ENCODE measurements at regions not wholly inside any gene's neighbourhood (a gene's known extent, or its start where the extent isn't known, plus 50 kb on each side); places are given as distances from the start of the nearest gene placed in this dataset.

DNA sequence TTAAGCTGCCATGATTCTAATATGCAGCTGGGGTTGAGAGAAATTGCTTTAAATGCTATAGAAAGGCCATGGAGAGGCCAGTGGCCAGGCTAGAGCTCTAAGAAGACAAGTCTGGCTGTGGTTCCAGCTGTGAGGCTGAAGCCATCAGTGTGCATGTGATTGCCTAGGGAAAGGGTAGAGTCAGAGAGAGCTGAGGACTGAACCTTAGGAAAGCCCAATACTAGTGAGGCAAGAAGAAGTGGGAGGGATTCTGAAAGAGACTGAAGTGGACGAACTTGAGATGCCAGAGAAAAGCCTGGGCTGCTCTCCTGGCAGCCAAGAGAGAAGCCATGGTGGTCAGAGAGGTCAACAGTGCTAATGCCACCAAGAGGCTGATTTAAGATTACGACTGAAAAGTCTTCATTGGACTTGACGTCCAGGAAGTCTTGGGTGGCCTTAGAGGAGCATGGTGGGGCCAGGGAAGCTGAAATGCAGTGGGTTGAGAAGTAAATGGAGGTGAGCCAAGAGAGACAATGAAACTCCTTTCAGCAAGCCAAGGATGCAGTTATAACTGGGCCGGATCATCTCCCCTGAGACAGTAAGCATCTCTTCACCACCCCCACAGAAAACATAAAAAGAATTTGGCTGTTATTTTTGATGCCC lies 133.2 kb downstream of the TMEM174 start:
- no peak for DNase-seq

DNA sequence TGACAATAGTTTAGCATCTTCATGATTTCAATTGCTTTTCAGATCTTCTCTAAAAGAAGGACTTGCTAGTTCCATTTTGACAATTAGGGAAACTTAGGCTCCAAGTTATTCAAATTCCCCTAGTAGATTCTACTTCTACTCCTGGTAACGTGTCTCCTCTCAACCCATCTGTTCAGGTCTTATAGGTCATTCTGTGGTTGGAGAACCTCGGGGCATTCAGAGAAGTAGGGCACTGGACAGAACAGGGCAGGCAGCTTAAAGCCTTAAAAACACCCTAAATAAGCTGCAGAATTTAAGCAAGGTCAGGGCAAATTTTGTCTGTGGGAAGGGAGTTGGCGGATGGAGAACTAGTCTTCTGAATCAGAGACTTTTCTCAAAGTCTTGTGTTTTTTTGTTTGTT lies 132.4 kb downstream of the TMEM174 start:
- DNase-seq = no peak

DNA sequence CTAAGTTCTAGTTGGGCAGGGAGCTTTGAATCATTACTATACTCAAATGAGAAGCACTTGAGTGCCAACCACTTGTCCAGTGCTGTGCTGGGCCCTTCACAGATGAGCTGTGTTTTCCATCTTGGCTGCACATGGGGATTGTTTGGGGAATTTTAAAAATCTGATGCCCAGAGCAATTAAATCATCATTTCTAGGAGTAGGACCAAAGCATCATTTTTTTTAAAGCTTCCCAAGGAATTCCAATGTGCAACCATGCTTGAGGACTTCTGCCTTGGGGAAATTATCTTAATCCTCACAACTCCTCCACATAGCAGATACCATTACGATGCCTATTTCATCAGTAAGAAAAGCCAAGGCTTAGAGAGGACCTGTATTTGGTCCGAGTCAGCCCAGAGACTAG lies 131.4 kb downstream of the TMEM174 start:
- no peak for DNase-seq

DNA sequence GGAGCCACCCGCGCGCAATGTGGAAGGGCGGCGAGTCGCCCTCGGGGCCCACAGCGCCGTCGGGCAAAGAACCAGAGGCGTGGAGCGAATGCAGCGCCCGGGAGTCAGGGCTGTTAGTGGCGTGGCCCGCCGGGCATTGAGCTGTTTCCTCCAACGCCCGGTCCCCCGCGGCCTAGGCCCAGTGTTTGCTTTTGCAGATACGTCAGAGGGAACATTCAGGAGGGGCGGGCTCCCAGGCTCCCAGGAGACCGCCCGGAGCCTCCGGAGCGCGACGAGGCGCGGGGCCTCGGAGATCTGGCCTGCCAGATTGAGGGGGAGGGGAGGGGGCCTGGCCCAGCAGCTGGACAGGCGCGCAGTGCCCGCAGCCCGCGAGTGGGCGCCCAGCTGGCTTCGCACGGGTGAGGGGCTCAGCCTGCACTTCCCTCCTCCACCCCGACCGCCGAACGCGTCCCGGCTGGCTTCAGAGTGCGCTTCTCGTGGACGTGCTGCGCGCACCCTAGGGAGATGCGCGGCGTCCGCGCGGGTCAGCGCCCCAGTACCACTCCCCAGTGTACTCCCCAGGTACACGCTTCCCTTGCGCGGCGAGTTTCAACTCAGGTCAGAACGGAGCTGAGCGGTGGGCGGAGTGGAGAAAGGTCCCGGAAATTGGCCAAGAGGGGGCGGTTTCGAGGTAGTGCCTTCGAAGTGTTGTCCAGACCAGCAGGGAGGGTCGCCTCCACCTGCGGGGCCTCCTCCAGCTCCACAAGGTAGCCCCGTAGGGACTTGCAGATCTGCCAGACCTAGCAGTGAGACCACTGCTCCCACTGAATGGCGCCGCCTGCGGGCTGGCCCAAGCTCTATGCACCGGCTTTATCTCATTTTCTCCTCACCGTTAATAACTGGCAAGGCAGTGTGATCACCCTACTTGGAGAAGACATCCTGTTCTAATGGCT lies 130.4 kb downstream of the TMEM174 start:
- DNase-seq = no peak

DNA sequence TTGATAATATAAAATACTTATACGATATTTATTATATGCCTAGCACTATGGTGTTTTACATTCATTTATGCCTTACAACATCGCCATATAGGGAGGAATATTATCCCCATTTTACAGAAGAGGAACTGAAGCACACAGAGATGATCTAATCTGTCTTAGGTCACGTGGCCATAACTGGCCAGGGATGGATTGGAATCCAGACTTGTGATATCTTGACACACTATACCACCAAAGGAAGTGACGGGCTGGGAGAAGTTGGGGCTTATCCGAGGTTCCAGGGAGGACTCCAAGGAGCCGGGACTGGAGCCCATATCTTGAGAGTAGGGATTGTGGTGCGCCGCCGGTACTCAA lies 129.8 kb downstream of the TMEM174 start:
- no peak for DNase-seq

DNA sequence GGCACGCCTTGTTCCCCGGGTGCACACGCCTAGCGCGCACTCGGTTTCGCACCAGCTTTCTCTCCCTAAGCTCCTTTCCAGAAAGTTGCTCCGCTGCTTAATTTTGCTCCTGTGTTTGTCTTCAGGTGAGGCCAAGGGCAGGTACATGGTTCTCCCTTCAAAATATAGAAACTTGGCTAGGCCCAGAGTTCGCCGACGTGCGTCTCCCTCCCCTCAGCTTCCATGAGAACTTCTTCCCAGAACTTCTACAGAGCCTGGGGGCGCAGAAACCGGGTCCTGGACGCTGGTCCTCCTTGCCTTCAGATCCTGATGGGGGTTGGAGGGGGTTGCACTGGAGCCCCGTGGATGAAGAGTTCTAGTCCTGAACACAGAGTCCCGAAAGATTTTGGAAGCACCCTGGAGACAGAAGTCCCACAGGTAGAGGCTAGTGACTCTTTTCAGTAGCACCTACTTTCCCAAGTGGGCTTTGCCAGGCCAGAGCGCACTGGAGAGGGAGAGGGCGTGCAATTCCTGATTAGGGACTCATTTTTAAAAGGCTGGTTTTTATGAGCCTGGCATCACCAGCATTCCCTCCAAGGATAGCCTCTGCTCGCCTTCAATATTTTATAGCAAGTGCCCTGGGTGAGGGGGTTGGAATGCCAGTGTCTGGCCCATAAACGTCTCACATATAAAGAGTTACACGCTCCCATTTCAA lies 128.4 kb downstream of the TMEM174 start:
- DNase-seq = no peak

DNA sequence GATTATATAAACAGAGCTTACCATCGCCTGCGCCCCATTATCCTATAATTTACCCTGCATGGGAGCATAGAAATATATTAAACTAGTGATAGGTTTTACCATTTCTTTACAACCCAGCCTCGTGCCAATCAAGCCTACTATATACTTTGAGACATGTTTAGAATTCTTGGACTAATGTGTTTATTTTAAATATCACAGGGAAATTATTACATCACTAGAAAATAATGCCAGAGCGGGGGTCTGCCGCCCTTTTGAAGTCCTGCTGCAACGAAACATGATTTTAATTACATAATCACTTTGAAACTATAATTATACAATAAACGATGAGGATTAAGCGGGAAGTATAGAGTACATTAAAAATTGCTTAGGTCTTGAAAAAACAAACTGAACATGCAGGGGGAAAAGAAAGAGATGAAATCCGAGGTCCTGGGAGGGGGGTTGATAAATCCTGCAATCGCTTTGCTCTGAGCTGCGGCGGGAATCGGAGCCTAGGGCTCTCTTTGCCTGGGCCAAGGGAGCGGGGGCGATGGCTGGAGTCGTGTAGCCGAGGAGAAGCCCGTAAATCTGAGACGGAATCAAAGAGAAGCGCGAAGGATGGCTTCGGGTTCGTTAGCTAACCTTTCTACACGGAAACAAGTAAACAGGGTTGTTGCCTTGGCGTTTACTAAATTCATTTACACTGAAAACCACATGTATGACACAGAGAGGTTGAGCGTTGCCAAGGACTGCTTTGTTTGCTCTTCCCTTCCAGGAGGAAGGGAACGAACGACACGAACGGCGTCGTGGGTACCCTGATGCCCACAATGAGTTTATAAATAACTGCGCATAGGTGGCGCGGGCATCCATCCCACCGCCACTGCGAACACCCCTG lies 127.6 kb downstream of the TMEM174 start:
- no peak for DNase-seq

DNA sequence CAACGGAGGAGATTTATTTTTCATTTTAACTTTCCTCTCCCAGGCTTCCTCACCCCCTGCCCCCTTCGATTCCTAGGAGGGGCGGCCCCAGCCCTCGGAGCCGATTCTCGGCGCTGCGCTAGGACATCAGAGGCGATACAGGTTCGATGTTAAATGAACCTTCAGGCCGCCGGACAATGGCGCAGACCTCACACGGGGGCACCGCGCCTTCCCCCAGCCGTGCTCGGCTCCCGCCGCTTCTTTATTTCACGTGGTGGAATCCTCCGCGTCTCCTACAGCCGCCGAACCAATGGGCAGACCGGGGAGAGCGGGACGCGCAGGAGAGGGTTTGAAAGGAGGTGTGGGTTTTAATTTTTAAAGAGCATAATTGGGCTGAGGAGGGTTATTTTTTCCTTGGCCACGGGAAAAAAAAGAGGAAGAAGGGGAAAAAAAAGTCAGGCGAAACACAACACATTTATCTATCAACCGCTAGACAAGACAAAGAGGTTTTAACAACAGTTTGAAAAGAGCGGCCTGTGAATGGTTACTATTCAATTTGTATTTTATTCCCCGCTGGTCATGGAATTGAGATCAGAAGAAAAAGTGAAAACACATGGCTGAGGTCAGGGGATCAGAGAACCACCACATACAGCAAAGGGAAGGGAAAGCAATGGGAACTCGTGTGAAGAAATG lies 126.8 kb downstream of the TMEM174 start:
- DNase-seq = no peak

DNA sequence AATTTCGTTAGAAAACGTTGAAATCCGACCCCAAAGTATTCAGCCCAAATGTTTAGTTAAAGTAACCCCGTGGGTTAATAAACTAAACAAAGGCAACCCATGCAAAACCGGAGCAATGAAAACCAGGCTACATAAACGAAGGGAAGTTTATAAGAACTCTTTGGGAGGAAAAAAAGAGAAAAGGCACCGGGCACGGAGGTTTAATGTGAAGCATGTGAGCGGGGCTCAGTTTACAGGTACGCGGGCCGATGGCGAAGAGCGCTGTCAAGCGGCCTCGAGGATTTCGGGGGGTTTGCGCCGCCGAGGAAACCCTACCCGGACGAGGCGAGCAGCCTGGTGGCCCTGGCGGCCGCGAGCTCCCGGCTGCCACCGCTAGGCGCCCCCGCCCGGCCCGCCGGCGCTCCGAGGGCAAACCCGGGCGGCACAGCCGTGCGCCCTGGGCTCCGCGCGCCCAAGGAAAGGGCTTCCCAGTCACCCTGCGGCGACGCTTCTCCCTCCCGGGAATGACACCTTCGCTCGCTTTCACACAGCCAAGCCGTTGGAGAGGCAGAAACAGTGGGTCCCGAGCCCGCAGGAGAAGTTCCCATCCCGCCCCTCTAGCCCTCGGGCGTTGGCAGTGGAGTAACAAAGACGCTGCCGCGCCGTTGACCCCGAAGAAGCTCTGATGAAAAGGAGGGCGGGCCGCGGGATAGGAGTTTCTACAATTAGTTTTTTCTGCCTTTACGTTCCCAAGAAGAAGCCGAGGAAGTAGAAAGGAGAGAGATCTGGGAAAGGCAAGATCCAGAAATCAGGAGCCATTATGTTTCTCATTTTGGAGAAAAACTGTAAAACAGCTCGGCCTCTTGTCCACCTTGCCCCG lies 126.0 kb downstream of the TMEM174 start:
- DNase-seq = no peak

DNA sequence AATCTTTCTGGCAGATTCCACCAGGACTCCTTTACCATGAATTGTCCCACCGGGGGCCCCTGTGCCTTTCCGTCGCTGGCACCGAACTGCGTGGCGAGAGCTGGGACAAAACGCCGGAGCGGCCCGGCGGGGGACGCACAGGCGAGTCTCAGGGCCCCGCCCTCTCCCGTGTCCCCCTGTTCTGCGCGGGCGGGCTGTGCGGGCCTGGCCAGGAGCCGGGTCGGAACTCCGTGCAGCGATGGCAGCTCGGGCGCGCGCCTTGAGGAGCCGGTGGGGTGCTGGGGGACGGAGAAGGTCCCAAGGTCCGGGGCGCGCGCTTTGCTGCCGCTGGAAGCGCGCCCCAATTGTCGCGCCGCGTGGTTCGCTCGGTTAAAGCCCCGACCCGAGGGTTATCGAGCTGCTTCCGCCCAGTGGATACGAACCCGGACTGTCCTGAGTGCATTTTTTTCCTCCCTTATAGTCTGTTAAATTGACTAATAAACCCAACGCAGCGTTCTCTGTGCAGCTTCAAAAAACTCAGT lies 125.3 kb downstream of the TMEM174 start:
- no peak for DNase-seq

DNA sequence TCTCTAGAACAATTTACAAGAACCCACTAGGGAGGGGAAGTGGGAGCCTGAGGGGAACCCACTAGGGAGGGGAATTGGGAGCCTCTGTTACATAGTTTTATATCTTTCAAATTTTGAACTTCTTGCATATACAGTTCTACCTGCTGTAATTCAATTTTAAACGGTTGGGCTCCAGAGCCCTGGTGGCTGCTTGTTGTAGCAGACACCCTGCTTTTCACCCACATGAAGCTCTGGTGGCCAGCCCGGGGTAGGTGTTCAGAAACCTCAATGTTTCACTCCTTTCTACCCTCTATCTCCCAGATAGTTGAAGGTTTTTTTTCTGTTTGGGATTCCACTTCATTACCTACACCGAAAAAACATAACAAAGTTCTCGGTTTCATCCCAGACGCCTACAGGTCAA lies 124.4 kb downstream of the TMEM174 start:
- no peak for DNase-seq

DNA sequence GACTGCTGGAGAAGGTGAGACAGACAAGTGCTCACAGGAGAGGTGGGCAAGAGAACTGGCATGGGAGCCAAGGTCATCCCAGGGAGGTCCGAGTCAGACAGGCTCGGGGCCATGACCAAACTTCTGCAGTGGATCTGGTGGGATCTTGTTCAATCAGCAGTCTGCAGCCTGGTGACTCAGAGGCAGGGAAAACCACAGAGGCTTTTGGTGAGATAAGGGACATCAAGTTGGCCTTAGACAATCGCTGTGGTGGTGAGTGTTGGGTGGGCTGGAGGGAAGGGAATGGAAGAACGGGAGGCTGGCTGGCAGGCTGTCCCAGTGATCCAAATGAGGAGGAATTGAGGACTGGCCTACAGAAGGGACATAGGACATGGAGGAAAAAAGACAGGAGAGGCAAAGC lies 123.8 kb downstream of the TMEM174 start:
- no peak for DNase-seq

DNA sequence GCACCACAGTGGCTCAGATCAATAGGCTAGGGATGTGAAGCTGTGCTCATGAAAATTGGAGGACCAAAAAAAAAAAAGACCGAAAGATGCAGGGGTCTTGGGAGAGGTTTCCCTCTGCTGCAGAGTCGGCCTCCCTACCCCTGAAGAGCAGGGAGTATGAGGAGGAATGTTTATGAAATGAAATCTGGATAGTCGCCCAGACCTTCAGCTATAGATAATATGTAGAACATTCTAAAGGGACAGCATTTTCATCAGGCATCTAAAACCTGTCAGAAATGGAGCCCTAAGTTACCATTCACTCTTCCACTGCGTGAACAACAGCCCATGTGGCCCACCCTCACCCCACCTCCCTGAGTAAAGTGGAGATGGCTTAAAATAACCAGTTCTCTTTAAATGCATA lies 122.9 kb downstream of the TMEM174 start:
- no peak for DNase-seq

DNA sequence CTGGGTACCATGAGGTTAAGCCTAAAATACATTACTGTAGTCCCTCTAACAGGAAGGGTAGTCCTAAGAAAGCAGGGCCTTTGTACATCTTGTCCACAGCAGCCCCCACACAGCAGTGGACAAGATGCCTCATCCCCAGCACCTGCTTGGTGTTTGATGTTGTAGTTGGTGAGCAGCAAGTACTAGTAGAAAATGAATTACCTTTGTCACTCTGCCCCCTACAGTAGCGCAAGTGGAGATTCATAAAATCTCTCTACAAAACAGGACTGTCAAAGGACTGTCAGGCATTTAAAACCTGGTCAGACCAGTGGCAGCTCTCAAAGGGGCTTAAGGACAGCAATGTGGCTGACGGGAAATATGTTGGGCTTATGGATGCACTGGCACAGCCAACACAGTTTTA lies 122.5 kb downstream of the TMEM174 start:
- DNase-seq = peak; percentile 50

DNA sequence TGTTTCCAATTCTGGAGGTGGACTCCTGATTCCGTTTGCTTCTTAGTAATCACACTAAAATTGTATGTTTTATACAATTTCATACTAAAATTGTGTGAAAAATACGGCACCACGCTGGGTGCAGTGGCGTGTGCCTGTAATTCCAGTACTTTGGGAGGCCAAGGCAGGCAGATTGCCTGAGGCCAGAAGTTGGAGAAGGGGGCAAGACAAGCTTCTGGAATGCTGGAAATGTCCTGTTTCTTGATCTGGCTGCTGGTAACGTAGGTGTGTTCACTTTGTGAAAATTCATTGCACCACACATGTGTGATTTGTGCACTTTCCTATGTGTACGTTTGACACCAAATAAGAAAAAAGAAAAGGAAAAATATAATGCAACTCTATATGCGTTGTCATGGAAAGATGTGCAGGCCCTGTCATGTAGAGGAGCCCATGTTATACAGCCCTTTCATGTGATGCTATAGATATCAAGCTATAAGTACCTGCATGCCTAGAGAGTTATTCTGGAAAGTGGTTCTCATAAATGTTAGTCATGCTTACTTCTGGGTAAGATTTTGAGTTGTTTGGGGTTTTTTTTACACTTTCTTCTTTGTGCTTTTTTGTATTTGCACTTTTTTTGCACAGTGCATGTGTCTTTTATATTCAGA lies 119.9 kb downstream of the TMEM174 start:
- DNase-seq = no peak

DNA sequence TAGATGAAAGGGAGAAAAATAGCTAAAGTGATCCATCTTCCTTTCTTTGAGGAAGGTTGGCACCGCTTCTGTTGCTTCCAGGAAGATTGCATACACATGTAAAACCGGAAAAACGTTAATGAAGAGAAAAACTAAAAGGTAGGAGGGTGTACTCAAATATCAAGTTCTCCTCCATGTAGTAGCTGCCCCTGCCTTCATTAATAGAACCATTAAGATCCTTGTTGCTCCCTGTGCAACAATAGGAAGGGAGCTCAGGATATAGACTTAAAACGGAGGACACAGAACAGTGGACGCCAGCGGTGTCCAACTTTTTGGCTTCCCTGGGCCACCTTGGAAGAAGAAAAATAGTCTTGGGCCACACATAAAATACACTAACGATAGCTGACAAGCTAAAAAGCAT lies 118.9 kb downstream of the TMEM174 start:
- DNase-seq = no peak

DNA sequence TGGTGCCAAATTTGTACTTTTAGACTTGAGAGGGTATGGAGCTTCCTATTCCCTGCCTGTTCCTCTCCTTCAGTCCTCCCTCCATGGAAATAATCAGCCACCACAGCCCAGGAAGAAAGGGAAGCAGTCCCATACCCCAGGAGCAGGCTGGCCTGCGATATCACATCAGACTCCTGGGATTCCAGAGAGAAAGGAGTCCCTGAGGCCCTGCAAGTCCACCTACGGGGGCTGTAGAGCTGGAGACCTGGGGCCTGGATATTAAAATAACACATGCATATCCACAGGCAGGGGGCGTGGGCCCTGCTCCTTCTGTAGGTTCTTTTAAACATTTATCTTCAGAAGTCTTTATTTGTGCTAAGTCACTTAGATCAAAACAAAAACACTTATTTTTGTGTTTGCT lies 117.2 kb downstream of the TMEM174 start:
- DNase-seq = no peak

DNA sequence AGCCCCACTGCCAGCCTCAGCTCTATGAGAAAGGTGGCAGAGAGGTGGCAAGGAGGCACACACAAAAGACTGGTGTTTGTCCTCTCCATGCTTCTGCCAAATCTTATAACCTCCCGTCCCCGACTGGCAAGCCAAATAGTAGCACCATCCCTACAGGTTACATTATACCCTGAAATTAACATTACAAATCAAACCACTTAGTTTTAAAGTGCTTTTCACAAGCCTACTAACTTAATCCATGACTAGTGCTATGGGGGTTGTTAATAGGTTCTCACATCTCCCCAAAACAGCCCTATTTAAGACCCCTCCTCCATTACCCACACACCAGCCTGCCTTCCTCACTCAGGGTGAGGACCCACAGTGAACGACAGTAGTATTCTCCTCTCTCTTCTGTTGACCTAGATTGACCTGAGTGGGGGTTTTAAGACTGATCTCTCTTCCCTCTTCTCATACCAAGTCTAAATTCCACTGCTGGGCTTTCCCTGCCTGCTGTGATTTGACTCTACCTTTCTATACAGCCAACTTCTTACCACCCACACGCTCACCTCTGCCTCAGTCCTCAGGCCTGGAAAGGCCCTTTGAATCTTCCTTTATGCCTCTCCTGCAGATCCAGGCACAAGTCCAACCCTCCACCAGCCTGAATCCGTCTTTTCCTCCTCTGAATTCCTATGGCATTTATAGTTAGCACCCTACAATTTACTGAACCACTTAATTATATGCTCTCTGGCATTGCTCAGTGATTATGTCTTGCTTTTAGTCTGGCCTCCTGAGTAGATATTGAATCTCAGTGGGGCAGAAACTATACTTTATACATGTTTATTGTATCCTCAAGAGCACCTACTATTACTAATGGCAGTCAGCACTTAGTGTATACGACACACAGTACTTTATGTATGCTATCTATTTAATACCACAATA lies 116.1 kb downstream of the TMEM174 start:
- peak; percentile 95 for DNase-seq

DNA sequence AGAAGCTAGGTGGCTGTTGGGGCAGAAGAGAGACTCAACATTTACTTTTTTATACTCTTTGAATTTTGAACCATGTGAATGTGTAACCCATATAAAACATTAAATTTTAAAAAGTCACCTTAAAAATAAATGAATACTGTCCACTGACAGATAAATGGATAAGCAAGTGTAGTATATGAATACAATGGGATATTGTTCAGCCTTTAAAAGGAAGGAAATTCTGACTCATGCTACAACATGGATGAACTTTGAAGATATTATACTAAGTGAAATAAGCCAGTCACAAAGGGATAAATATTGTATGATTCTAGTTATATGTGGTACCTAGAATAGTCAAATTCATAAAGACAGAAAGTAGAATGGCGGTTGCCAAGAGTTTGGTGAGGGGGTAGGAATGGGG lies 113.9 kb downstream of the TMEM174 start:
- no peak for DNase-seq
